ENCODE measurements at regions not wholly inside any gene's neighbourhood (a gene's known extent, or its start where the extent isn't known, plus 50 kb on each side); places are given as distances from the start of the nearest gene placed in this dataset.

DNA sequence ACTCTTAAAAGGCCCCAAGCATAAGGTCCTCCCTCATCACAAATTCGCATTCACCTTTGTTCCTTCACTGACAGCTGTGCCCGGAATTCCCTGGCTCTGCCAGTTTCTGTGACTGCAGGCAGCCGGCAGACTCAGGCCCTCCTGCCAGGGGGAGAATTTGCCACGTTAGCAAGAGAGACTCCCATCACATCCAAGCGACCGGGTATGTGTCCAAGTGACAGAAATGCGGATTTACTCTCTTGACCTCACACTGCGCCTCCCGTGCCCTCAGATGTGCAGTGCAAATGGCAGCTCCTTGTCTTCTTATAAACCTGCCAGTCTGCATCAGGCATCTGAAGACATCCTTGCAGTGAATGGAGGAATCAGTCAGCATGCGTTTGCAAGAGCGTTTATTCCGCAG is 187.1 kb upstream of the WWC1 start:
- H3K4me3 Mint-ChIP-seq = no peak overlapping the region
- no peaks in the 10 kb centered on the region for H3K36me3 Mint-ChIP-seq
- no peaks in the 10 kb centered on the region for H3K4me1 Mint-ChIP-seq
- no peak overlapping the region for H3K27ac Mint-ChIP-seq
- no peaks in the 10 kb centered on the region for H3K9me3 Mint-ChIP-seq
- ATAC-seq = no peak
- H3K27me3 Mint-ChIP-seq = no peaks in the 10 kb centered on the region

DNA sequence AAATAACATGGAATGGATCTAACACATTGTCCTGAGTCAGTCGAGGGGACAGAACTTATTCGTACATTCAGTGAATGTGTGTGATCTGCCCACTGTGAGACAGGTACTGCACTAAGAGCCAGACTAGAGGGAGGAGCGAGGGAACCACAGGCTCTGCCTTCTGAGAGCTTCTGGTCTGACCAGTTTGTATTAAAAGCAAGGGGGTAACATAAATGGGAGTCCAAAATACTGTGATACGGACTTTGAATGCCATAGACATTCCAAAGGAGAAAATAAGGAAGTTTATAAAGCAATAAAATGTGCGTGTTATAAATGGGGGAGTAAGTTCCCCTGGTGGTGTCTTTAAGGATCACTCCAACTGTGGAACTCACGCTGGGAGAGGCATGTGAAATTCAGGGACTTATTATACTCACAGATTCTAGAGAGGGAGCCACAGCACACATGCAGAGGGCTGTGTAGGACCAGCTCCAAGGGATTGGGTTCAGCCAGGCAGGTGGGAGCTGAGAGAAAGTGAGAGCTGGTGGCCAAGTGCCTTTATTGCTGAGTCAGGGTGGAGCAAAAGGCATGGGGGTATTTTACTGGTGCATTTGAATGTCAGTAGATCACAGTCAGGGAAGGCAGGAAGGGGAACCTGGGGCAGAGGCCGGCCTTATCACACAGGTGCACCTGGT is 186.5 kb upstream of the WWC1 start:
- Mint-ChIP-seq H3K4me1 (no peaks in the 10 kb centered on the region), H3K27ac (no peak overlapping the region), H3K9me3 (no peaks in the 10 kb centered on the region), H3K27me3 (no peaks in the 10 kb centered on the region), H3K36me3 (no peaks in the 10 kb centered on the region), H3K4me3 (no peak overlapping the region)
- ATAC-seq = no peak

DNA sequence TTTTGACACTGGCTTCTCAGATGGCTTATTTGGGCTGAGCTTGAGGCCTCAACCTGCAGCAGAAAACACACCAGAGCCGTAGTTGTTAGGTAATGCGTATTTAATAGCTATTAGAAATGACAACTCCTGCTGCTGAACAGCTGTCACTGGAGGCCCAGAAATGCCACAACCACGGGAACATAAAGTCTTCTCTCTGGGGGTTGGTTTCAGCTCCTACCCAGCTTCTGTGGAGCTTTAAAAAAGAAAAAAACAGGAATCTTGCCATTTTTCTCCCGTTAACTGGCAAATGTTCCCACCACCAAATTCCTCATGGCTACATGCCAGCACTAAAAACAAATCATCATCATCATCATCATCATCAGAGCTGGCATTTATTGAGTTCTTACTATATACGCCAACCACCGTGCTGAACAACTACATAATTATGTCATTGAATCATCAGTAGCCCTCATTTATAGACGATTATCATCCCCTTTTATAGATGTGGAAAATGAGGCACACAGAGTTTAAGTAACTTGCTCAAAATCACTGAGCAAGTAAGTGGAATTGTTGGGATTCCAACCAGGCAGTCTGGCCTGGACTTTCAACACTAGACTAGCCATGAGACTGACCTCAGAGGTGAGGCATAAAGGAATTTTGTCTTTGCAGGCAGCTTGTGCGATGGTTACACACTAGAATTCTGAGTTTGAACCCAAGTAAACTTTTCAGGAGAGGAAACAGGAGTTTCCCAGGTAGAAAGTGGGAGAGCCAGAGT is 185.3 kb upstream of the WWC1 start:
- Mint-ChIP-seq H3K4me1 (no peaks in the 10 kb centered on the region), H3K9me3 (no peaks in the 10 kb centered on the region), H3K4me3 (no peak overlapping the region), H3K36me3 (no peaks in the 10 kb centered on the region), H3K27ac (no peak overlapping the region), H3K27me3 (peaks cover 8% of the 10 kb centered on the region)
- no peak for ATAC-seq

DNA sequence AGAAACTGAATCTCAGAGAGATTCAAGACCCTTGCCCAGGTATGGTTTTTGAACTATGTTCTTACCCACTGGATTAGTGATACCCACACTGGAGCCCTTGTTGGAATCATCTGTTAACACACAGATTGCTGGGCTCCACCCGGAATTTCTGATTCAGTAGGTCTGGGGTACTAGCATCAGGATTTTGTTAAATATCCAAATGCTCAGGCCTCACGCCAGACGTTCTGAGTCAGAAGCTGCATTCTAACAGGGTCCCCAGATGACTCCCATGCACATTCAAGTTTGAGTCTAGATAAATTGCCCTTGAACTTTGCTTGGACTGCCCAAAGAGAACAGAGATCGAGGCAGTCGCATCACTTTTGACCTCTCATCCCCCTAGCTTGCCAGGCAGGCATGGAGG is 182.0 kb upstream of the WWC1 start:
- Mint-ChIP-seq H3K9me3 (no peaks in the 10 kb centered on the region), H3K27ac (no peak overlapping the region), H3K4me1 (no peaks in the 10 kb centered on the region), H3K4me3 (no peak overlapping the region), H3K36me3 (no peaks in the 10 kb centered on the region), H3K27me3 (peaks cover 14% of the 10 kb centered on the region)
- no peak for ATAC-seq

DNA sequence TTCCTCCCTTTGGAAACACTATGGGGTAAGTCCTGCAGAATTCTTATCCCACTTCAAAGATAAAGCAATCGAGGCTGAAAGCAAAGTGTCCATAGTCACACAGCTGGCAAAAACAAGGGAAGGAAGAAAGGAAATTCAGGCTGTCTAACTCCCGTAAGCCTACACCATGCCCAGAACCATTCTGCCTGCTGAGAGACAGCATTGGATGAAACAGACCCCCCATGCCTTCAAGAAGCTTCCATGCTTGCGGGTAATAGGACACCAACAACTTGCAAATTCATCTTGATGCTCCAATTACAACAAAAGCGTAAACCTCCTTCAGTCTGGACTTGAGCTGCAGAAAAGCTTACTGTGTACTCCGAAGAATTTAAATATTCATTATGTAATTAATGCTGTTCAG is 181.1 kb upstream of the WWC1 start:
- Mint-ChIP-seq H3K4me3 (no peak overlapping the region), H3K9me3 (peaks cover 3% of the 10 kb centered on the region), H3K27me3 (peaks cover 14% of the 10 kb centered on the region), H3K4me1 (no peaks in the 10 kb centered on the region), H3K27ac (no peak overlapping the region), H3K36me3 (no peaks in the 10 kb centered on the region)
- no peak for ATAC-seq

DNA sequence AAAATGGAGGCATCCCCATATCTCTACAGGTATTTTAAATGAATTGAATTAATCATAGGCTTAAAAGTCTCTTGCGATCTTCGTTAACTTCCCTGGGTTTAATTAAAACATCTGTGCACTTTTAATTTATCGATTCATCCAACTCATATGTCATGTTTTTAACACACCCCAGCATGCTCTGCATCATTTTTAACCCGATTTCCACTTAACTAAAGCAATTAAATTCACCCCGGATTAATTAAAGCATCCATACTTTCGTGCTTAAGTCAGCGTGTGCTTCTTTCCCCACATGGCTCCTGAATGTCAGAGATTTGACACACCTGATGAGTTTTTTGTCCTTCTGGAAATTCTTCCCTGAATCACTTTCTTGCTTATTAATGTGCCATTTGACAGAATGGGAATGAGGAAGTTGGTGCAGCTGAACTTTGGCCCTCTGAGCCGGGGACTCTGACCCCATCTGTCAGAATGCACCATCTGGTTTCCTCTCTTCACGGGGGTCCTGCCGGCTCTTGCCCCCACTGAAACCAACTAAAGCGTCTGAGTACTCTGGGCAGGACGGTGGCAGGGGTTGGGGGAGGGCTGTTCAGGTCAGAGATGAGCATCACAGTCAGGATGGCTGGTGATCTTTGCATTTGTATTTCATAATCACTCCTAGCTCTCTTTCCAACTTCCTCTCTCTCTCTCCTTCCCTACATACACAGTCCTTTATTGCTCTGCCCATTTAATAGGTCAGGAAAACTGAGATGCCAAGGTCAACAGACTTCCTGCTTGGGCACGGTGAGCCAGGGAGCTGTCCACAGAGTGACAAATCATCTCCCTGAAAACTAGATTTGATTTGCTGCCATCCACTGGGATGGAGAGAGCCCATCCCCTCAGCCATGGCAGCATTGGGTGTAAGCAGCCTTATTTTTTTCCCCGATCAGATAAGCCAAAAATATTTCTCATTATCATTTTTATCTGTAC is 180.3 kb upstream of the WWC1 start:
- Mint-ChIP-seq H3K36me3 (no peaks in the 10 kb centered on the region), H3K4me3 (no peak overlapping the region), H3K27ac (no peak overlapping the region), H3K4me1 (no peaks in the 10 kb centered on the region), H3K27me3 (peaks cover 14% of the 10 kb centered on the region), H3K9me3 (peaks cover 3% of the 10 kb centered on the region)
- no peak for ATAC-seq

DNA sequence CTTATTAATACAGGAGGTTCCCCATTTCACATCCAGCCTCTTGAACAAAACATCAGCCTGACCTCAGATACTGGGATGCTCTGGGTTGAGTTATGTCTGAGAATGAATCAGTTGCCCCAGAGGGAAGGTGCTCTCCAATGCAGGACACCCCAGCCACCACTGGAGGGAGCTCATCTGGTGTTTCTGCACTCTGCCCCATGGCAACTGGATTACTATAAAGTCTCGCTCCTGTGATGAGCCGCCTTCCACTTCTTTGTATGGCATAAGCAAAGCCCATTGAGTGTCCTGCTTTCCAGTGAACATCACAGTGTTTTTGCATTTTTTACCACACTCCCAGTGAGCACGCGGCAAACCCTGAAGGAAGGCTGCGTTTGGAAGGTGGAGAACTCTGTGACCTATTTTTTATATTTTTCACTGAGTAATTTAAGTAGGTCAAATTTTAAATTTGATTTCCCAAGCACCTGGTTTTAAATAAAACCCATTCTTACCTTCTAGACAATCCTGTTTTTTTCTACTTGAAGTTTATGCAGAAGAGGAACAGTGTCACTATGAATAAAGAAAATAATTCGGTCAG is 176.9 kb upstream of the WWC1 start:
- H3K4me1 Mint-ChIP-seq = no peaks in the 10 kb centered on the region
- H3K9me3 Mint-ChIP-seq = peaks cover 5% of the 10 kb centered on the region
- peaks cover 14% of the 10 kb centered on the region for H3K27me3 Mint-ChIP-seq
- no peak for ATAC-seq
- no peak overlapping the region for H3K4me3 Mint-ChIP-seq
- H3K36me3 Mint-ChIP-seq = no peaks in the 10 kb centered on the region
- no peak overlapping the region for H3K27ac Mint-ChIP-seq

DNA sequence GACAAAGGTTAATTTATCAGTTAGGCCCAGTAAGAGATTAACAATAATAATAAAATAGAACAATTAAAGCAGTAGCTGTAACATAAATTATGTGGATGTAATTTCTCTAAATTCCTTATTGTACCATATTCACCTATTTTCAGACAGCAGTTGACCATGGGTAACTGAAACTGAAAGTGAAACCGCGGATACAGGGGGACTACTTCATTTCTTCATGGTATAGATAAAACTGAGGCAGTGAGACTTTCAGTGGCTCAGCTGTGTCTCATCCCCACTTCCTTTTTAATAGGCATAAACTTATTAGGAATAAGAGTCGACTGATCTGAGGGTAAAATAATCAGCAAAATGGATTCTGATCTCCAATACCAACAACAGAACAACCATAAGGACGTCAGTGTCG is 174.0 kb upstream of the WWC1 start:
- Mint-ChIP-seq H3K27me3 (no peaks in the 10 kb centered on the region), H3K9me3 (peaks cover 5% of the 10 kb centered on the region), H3K27ac (no peak overlapping the region), H3K36me3 (no peaks in the 10 kb centered on the region), H3K4me3 (no peak overlapping the region), H3K4me1 (no peaks in the 10 kb centered on the region)
- ATAC-seq = no peak

DNA sequence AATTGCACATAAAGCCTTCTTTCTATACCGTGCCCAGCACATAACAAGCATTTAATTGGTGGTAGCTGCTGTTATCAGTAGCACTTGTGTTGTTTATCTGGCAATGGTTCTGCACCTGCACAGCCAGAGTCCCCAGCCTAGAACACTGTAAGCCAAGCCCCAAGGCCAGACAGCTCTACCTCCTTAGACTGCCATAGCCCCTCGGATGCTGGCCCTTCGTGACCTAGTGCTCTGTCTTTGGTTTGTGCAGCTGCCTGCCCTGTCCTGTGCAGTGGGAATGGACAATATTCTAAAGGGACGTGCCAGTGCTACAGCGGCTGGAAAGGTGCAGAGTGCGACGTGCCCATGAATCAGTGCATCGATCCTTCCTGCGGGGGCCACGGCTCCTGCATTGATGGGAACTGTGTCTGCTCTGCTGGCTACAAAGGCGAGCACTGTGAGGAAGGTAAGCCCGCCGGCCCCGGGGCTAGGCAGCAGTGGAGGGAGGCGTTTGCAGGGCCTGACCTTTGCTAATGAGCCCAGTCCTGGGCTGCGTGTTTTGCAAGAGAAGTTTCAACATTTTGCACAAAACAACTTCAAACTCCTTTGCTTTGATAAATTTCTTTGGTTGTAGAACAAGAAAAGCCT is 173.3 kb upstream of the WWC1 start:
- H3K27ac Mint-ChIP-seq = no peak overlapping the region
- H3K27me3 Mint-ChIP-seq = no peaks in the 10 kb centered on the region
- H3K4me1 Mint-ChIP-seq = no peaks in the 10 kb centered on the region
- no peak overlapping the region for H3K4me3 Mint-ChIP-seq
- H3K9me3 Mint-ChIP-seq = peaks cover 5% of the 10 kb centered on the region
- no peaks in the 10 kb centered on the region for H3K36me3 Mint-ChIP-seq
- no peak for ATAC-seq

DNA sequence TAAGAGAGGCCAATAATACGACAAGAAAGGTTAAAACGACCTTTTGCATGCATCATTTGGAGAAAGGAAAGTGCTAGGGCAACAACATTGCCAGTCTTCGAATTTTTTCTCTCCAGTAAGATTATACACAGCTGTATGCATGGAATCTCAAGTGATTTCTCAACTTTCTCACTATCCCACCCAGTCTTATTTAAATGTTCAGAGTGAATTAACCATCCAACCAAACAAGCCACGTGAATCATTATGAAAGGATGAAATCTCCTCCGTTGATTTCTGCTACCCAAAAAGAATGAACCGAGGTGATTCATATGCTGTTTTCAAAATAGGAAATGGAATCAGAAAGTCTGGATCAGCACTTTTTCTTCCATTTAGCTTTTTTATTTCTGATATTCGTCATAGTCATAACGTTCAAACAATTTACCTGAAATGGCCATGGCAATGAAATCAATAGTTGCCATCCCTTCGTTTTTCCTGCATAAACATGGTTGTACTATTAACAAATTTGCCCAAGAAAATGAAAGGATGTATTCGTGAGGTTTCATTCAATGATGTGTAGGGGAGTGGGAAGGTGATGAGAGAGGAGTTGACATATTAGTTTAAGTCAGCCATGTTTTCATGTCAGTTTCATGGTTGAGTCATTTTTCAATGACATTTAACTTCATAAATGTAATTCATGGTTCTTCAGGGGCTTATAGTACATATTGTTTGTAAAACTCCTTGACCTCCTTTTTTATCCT is 170.9 kb upstream of the WWC1 start:
- Mint-ChIP-seq H3K27me3 (no peaks in the 10 kb centered on the region), H3K4me3 (no peak overlapping the region), H3K36me3 (no peaks in the 10 kb centered on the region), H3K27ac (no peak overlapping the region), H3K9me3 (peaks cover 4% of the 10 kb centered on the region), H3K4me1 (no peaks in the 10 kb centered on the region)
- ATAC-seq = no peak

DNA sequence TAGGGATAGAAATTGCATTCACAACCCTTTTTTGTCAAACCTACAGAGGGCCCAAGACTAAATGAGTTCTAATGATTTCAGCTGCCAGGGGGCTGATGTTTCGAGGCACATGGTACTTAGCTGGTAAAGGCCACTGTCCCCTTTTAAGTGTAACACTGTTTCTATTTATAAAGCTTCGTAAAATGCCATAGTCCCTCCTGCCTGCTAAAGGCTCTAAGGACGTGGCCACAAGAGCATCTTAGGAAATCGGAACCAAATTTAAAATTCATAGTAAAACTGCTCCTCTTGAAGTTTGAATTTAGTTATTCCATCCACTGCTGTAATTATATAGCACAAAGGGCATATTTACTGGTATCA is 170.3 kb upstream of the WWC1 start:
- Mint-ChIP-seq H3K4me1 (no peaks in the 10 kb centered on the region), H3K4me3 (no peak overlapping the region), H3K36me3 (no peaks in the 10 kb centered on the region), H3K27me3 (no peaks in the 10 kb centered on the region), H3K27ac (no peak overlapping the region), H3K9me3 (peaks cover 4% of the 10 kb centered on the region)
- ATAC-seq = no peak

DNA sequence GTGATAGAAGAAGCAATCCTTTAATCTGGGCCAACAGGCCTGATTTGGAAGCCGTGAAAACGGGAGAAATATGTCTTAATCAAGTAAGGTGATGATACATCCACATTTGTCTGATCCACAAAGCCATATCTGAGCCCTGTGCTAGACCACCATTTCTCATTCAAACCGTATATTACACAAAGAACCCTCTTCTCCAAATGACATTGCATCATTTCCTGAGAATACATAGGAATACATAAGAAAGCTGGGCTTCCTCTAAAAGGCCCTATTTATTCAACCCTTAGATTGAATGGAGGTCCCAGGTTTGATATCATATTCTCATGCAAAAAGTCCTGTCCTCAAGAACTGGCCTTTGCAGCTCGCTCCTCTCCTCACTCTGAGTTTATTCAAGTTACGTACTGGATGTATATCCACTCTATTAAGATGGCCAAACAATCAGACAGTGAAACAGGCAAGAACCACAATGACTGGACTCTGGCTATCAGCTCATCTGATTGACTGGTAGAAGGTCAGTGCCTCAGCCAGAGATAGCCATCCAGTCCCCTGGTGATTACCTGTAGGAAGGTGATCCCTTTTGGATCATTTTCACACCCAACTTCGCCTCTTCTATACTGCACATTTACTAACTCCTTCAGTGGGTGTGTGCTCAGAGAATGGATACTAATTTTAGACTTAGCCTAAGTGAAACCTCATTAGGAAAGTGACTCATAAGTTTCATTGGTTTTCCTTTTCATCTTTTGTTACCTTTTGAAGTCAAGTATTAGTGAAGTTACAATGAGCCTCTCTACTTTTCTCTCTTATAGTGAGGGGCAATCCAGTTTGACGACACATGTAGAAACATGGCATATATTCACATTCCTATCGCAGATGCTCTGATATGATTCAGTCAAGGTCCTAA is 167.6 kb upstream of the WWC1 start:
- no peak for ATAC-seq
- Mint-ChIP-seq H3K9me3 (peaks cover 5% of the 10 kb centered on the region), H3K4me3 (no peak overlapping the region), H3K27ac (no peak overlapping the region), H3K36me3 (no peaks in the 10 kb centered on the region), H3K27me3 (no peaks in the 10 kb centered on the region), H3K4me1 (no peaks in the 10 kb centered on the region)

DNA sequence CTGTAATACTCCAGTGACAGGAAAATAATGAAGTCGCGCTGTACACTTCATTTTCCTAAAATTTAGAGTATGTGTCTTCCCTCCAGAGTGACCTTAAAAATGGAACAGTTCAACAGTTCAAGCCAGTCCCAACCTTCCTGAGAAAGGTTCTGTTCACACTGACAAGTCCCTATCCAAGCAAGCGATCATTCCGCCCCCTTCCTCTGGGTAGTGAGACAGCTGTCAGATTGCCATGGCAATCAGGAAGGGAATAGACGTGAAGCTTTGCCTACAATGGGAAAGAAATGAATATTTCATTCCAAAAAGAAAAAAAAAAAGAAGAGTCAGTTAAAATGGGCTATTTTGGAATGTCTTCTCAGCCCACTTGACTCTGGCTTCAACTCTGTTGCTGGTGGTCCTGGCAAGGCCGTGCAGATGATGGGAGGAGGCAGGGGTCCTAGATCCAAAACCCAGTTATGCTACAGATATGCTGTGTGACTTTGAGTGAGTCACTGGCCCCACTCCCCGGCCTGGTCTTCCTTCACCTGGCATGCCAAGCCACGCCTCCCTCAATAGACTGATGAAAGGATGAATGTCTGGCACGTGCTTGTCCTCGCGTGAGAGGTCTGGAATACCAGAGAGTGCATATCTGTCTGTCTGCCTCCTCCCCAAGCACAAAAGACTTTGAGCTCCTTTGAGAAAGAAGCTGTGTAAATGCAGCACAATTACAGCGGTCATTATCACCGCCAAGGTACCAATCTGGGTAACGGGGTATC is 165.8 kb upstream of the WWC1 start:
- Mint-ChIP-seq H3K27me3 (no peaks in the 10 kb centered on the region), H3K27ac (no peak overlapping the region), H3K9me3 (peaks cover 5% of the 10 kb centered on the region), H3K36me3 (no peaks in the 10 kb centered on the region), H3K4me3 (no peak overlapping the region), H3K4me1 (no peaks in the 10 kb centered on the region)
- ATAC-seq = no peak
